Renal cortex interstitium (tissue), 11 donors: ENCODE measurements at regions not wholly inside any gene's neighbourhood (a gene's known extent, or its start where the extent isn't known, plus 50 kb on each side); places are given as distances from the start of the nearest gene placed in this dataset.

ENCODE experiments used
- DNase-seq, 11 donors: peaks; one replicate each; pipeline ENCODE4 v3.0.0-alpha.2; 2013; ENCODE audit warnings: low read depth in 9 of 11, low spot score in 4 of 11; ENCODE audit errors: extremely low read depth in 1 of 11

- no peak for DNase-seq
These were observed 216.3 kb upstream of the TLE3 start for GRCh38 chr15:70314018-70314354.

GRCh38 chr15:70313099-70314017, 215.6 kb upstream of the TLE3 start:
- DNase-seq: no peak

- no peak for DNase-seq
These were observed 214.1 kb upstream of the TLE3 start for GRCh38 chr15:70311821-70312220.

GRCh38 chr15:70309716-70310115, 212.0 kb upstream of the TLE3 start:
- DNase-seq: no peak

GRCh38 chr15:70308735-70309434, 211.2 kb upstream of the TLE3 start:
- DNase-seq: no peak

GRCh38 chr15:70308011-70308734, 210.5 kb upstream of the TLE3 start:
- DNase-seq: no peak

GRCh38 chr15:70306582-70306981, 208.9 kb upstream of the TLE3 start:
- no peak for DNase-seq

- no peak for DNase-seq
These were observed 208.4 kb upstream of the TLE3 start for GRCh38 chr15:70306081-70306480.

- no peak for DNase-seq
These were observed 206.3 kb upstream of the TLE3 start for GRCh38 chr15:70303981-70304380.

GRCh38 chr15:70302360-70302759, 204.6 kb upstream of the TLE3 start:
- DNase-seq: no peak

GRCh38 chr15:70301396-70301795, 203.7 kb upstream of the TLE3 start:
- no peak for DNase-seq

GRCh38 chr15:70299931-70300869, 202.5 kb upstream of the TLE3 start:
- no peak for DNase-seq

GRCh38 chr15:70297465-70298058, 199.8 kb upstream of the TLE3 start:
- DNase-seq: no peak

- no peak for DNase-seq
These were observed 197.1 kb upstream of the TLE3 start for GRCh38 chr15:70294731-70295305.

- no peak for DNase-seq
These were observed 196.1 kb upstream of the TLE3 start for GRCh38 chr15:70293591-70294470.

GRCh38 chr15:70293138-70293537, 195.4 kb upstream of the TLE3 start:
- no peak for DNase-seq

GRCh38 chr15:70292076-70292760, 194.5 kb upstream of the TLE3 start:
- DNase-seq: no peak
